ENCODE measurements at regions not wholly inside any gene's neighbourhood (a gene's known extent, or its start where the extent isn't known, plus 50 kb on each side); places are given as distances from the start of the nearest gene placed in this dataset.

GRCh38 chr17:77867308-77867781 lies 91.2 kb upstream of the TNRC6C start:
- TF ChIP-seq CTCF (IDR thresholded peaks at IDR 0.05; ENCODE audit: low read depth, low read length, missing input control), result no peak
- no peak for TF ChIP-seq REST (IDR thresholded peaks at IDR 0.05)
- TF ChIP-seq TAF1 (conservative IDR thresholded peaks at IDR 0.05), result no peak
- TF ChIP-seq HNF4A (conservative IDR thresholded peaks at IDR 0.05), result no peak
- TF ChIP-seq NR2F2 (IDR thresholded peaks at IDR 0.05), result no peak
- no peak for TF ChIP-seq MAX (IDR thresholded peaks at IDR 0.05)
- TF ChIP-seq YY1 (IDR thresholded peaks at IDR 0.05), result no peak
- TF ChIP-seq FOXA1 (IDR thresholded peaks at IDR 0.05), result no peak
- no peak for TF ChIP-seq EGR1 (IDR thresholded peaks at IDR 0.05; ENCODE audit: low read depth in 2 of 2)
- no peak for TF ChIP-seq JUND (IDR thresholded peaks at IDR 0.05)
- TF ChIP-seq RAD21 (IDR thresholded peaks at IDR 0.05), result no peak
- no peak for TF ChIP-seq SP1 (IDR thresholded peaks at IDR 0.05)
- TF ChIP-seq GABPA (IDR thresholded peaks at IDR 0.05 in 1 of 2, conservative IDR thresholded peaks at IDR 0.05 in 1 of 2), result no peak
- no peak for TF ChIP-seq RXRA (IDR thresholded peaks at IDR 0.05)

All from liver (tissue), 3 donors.